Activated naive CD8-positive, alpha-beta T cell treated with anti-CD3 and anti-CD28 coated beads, Interleukin-2, amount 10 ng/mL, durations not matched to agents 7 days and 5 days (primary cell): ENCODE measurements at regions not wholly inside any gene's neighbourhood (a gene's known extent, or its start where the extent isn't known, plus 50 kb on each side); places are given as distances from the start of the nearest gene placed in this dataset.

Experiments
- ATAC-seq: fragments of 150-1000 bp; cut with Tn5 transposase; one replicate; pipeline ENCODE4 v1.10.0; 2021; ENCODE audit warnings: low read depth, moderate library complexity
- POLR2A ChIA-PET: fragments of 350-600 bp; sonication (Branson Sonifier 250); formaldehyde crosslinking; loops from one replicate; lab custom pipeline; 2021; ENCODE audit warnings: antibody characterized with exemption; lab: Charles Lee
- DNase-seq: peaks from one replicate; pipeline ENCODE4 v3.0.0; 2021
- H3K27ac Mint-ChIP-seq: one replicate; pipeline ENCODE4 v1.8.0; 2022; ENCODE audit warnings: mild to moderate bottlenecking, mixed read lengths
- H3K27me3 Mint-ChIP-seq: one replicate; pipeline ENCODE4 v1.8.0; 2022; ENCODE audit warnings: mild to moderate bottlenecking, moderate library complexity, mixed read lengths
- H3K36me3 Mint-ChIP-seq: one replicate; pipeline ENCODE4 v1.8.0; 2021; ENCODE audit warnings: mild to moderate bottlenecking, mixed read lengths
- H3K4me1 Mint-ChIP-seq: one replicate; pipeline ENCODE4 v1.8.0; 2021; ENCODE audit warnings: mixed read lengths
- H3K4me3 Mint-ChIP-seq: one replicate; pipeline ENCODE4 v1.8.0; 2022; ENCODE audit warnings: mild to moderate bottlenecking, moderate library complexity, mixed read lengths
- H3K9me3 Mint-ChIP-seq: one replicate; pipeline ENCODE4 v1.8.0; 2021; ENCODE audit warnings: mixed read lengths

GRCh38 chr1:199687321-199687720 lies 340.2 kb upstream of the NR5A2 start:
- POLR2A ChIA-PET: no interaction called here
- no peak overlapping the region for H3K27ac Mint-ChIP-seq
- no peaks in the 10 kb centered on the region for H3K36me3 Mint-ChIP-seq
- H3K4me1 Mint-ChIP-seq: no peaks in the 10 kb centered on the region
- no peak for DNase-seq
- peaks cover 27% of the 10 kb centered on the region for H3K27me3 Mint-ChIP-seq
- ATAC-seq: no peak
- no peaks in the 10 kb centered on the region for H3K9me3 Mint-ChIP-seq
- no peak overlapping the region for H3K4me3 Mint-ChIP-seq

GRCh38 chr1:199688133-199688676 lies 339.3 kb upstream of the NR5A2 start:
- ATAC-seq (no peak), DNase-seq (no peak)
- POLR2A ChIA-PET: no interaction called here
- no peak overlapping the region for H3K4me3 Mint-ChIP-seq
- H3K4me1 Mint-ChIP-seq: no peaks in the 10 kb centered on the region
- no peaks in the 10 kb centered on the region for H3K9me3 Mint-ChIP-seq
- no peaks in the 10 kb centered on the region for H3K36me3 Mint-ChIP-seq
- no peak overlapping the region for H3K27ac Mint-ChIP-seq
- peaks cover 29% of the 10 kb centered on the region for H3K27me3 Mint-ChIP-seq

DNA sequence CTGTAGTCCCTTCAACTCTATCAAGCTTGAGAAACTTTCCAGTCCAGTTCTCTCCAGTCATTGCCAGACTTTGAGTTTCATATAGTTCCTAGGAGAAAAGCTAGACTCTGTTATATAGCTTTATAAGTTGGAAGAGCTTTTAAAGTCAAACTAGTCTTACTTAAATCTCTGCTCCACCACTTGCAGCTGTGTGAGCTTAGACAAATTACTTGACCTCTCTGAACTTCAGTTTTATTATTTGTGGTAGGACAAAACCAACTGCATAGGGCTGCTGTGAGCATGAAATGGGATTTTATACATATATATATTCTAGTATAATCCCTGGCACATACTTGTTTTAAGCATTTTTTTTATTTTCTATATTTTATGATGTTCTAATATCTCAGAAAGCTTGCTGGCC lies 338.7 kb upstream of the NR5A2 start:
- no peaks in the 10 kb centered on the region for H3K36me3 Mint-ChIP-seq
- no peak overlapping the region for H3K27ac Mint-ChIP-seq
- POLR2A ChIA-PET: no interaction called here
- ATAC-seq (no peak), DNase-seq (no peak)
- H3K27me3 Mint-ChIP-seq: peaks cover 33% of the 10 kb centered on the region
- no peaks in the 10 kb centered on the region for H3K4me1 Mint-ChIP-seq
- no peak overlapping the region for H3K4me3 Mint-ChIP-seq
- no peaks in the 10 kb centered on the region for H3K9me3 Mint-ChIP-seq

- Mint-ChIP-seq H3K4me3 (no peak overlapping the region), H3K36me3 (no peaks in the 10 kb centered on the region), H3K27ac (no peak overlapping the region), H3K27me3 (peaks cover 41% of the 10 kb centered on the region), H3K9me3 (no peaks in the 10 kb centered on the region), H3K4me1 (no peaks in the 10 kb centered on the region)
- POLR2A ChIA-PET: interaction anchor here (0.6 kb wide), 1 partner anchor 14 kb away, joined by 3 read pairs; no protein-coding TSS in a partner anchor
- DNase-seq (no peak), ATAC-seq (no peak)
These were observed 337.0 kb upstream of the NR5A2 start for GRCh38 chr1:199690496-199690895.

DNA sequence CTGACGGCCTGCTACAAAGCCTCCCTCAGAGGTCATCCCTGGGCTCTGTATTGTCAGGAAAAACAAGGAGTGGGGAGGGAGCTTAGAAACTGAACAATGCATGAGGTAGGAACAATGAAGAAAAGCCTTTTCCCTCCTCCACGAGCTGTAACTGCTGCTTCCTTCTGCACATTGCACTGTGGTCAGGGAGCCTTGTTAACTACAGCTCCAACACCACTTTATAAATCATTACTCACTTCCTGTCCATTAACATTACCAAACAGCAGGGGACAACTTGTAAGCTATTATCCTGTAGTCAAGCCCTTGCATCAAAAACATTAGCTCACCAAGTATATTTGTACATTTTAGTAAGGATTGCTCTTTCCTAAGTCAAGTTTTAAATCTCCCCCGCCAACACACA lies 336.0 kb upstream of the NR5A2 start:
- no peak overlapping the region for H3K4me3 Mint-ChIP-seq
- no peaks in the 10 kb centered on the region for H3K9me3 Mint-ChIP-seq
- DNase-seq (no peak), ATAC-seq (no peak)
- no peaks in the 10 kb centered on the region for H3K4me1 Mint-ChIP-seq
- H3K27me3 Mint-ChIP-seq: peaks cover 45% of the 10 kb centered on the region
- POLR2A ChIA-PET: no interaction called here
- H3K27ac Mint-ChIP-seq: no peak overlapping the region
- no peaks in the 10 kb centered on the region for H3K36me3 Mint-ChIP-seq

DNA sequence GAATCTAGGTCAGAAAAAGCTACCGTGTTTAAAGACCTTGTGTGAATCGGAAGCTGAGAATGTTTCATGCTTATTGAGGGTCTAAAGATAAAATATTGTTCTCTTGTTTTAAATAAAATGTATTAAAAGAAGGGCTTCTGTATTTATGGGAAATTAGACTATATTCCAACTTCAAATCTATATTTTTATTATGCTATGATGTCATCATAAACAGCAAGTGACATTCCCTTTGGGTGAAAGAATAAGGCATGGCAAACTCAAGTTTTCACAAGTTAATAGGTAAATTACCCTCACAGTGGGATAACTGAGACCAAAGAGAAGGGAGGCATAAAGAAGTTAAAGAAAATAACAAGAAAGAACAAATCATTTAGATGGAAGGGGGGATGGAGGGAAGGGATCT lies 333.8 kb upstream of the NR5A2 start:
- peaks cover 48% of the 10 kb centered on the region for H3K27me3 Mint-ChIP-seq
- no peak overlapping the region for H3K27ac Mint-ChIP-seq
- POLR2A ChIA-PET: no interaction called here
- ATAC-seq (no peak), DNase-seq (no peak)
- H3K4me1 Mint-ChIP-seq: no peaks in the 10 kb centered on the region
- H3K4me3 Mint-ChIP-seq: no peak overlapping the region
- no peaks in the 10 kb centered on the region for H3K9me3 Mint-ChIP-seq
- no peaks in the 10 kb centered on the region for H3K36me3 Mint-ChIP-seq

GRCh38 chr1:199696225-199696624 lies 331.3 kb upstream of the NR5A2 start:
- Mint-ChIP-seq H3K4me1 (peaks cover 3% of the 10 kb centered on the region), H3K4me3 (no peak overlapping the region), H3K27ac (no peak overlapping the region), H3K27me3 (peaks cover 47% of the 10 kb centered on the region), H3K36me3 (no peaks in the 10 kb centered on the region), H3K9me3 (no peaks in the 10 kb centered on the region)
- DNase-seq (no peak), ATAC-seq (no peak)
- POLR2A ChIA-PET: no interaction called here

GRCh38 chr1:199698222-199698621 lies 329.3 kb upstream of the NR5A2 start:
- Mint-ChIP-seq H3K9me3 (no peaks in the 10 kb centered on the region), H3K27ac (no peak overlapping the region), H3K36me3 (no peaks in the 10 kb centered on the region), H3K4me1 (peaks cover 3% of the 10 kb centered on the region), H3K27me3 (peaks cover 44% of the 10 kb centered on the region), H3K4me3 (no peak overlapping the region)
- POLR2A ChIA-PET: no interaction called here
- no peak for DNase-seq
- ATAC-seq: no peak

DNA sequence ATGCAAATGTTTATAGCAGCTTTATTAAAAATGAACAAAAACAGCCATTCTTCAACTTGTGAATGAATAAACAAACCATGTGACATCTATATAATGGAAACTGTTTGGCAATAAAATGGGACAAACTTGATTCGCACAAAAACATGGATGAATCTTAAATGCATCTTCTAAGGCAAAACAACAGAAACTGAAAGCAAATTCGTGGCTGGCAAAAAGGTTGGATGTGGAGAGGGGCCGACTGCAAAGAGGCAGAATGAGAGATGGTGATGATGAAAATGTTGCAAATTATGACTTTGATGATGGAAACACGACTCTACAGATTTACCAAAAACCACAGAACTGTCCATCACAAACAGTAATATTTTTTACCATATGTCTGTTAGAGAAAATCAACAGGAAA lies 327.0 kb upstream of the NR5A2 start:
- DNase-seq (no peak), ATAC-seq (no peak)
- peaks cover 32% of the 10 kb centered on the region for H3K27me3 Mint-ChIP-seq
- no peaks in the 10 kb centered on the region for H3K36me3 Mint-ChIP-seq
- POLR2A ChIA-PET: no interaction called here
- no peak overlapping the region for H3K4me3 Mint-ChIP-seq
- H3K27ac Mint-ChIP-seq: no peak overlapping the region
- peaks cover 3% of the 10 kb centered on the region for H3K4me1 Mint-ChIP-seq
- no peaks in the 10 kb centered on the region for H3K9me3 Mint-ChIP-seq

DNA sequence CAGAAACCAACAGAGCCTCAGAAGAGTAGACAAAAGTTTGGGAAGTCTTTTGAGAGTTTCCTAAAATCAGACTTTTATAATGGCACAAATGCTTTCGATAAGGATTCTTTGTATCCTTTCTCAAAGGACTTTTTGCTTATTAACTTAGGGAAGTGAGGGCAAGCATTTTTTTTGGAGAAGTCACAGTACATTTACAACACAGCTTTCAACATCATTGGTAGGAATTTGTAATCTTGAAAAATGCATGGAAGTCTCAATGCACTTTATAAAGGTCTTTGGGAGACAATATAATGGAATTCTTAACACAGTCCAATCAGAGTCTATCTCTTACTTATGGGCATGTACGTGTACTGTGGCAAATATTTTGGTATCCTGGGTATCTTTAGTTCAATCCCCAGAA lies 325.8 kb upstream of the NR5A2 start:
- ATAC-seq (no peak), DNase-seq (no peak)
- POLR2A ChIA-PET: no interaction called here
- Mint-ChIP-seq H3K9me3 (no peaks in the 10 kb centered on the region), H3K4me1 (peaks cover 3% of the 10 kb centered on the region), H3K36me3 (no peaks in the 10 kb centered on the region), H3K4me3 (no peak overlapping the region), H3K27me3 (peaks cover 26% of the 10 kb centered on the region), H3K27ac (no peak overlapping the region)

DNA sequence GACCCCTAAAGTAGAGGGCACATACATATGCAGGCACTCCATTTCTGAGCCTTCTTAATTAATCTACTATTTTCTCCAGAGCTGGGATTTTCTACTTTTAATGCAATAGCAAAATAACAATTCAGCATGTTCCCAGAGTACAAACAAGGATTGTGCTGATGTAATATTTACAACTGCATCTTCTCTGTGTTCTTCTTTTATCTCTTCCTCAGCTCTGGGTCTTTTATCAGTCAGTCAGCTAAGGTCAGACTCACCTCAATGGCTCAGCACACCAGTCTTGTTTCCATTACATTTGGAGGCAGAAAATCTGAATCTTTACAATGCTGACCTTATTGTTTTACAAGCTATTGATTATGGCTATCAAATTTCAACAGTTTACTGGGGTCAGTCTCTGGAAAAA lies 323.3 kb upstream of the NR5A2 start:
- Mint-ChIP-seq H3K9me3 (no peaks in the 10 kb centered on the region), H3K27ac (no peak overlapping the region), H3K36me3 (no peaks in the 10 kb centered on the region), H3K4me1 (peaks cover 3% of the 10 kb centered on the region), H3K27me3 (peaks cover 14% of the 10 kb centered on the region), H3K4me3 (no peak overlapping the region)
- POLR2A ChIA-PET: no interaction called here
- no peak for ATAC-seq
- no peak for DNase-seq

- no peaks in the 10 kb centered on the region for H3K36me3 Mint-ChIP-seq
- POLR2A ChIA-PET: no interaction called here
- ATAC-seq: no peak
These were observed 321.7 kb upstream of the NR5A2 start for GRCh38 chr1:199705825-199706224.

DNA sequence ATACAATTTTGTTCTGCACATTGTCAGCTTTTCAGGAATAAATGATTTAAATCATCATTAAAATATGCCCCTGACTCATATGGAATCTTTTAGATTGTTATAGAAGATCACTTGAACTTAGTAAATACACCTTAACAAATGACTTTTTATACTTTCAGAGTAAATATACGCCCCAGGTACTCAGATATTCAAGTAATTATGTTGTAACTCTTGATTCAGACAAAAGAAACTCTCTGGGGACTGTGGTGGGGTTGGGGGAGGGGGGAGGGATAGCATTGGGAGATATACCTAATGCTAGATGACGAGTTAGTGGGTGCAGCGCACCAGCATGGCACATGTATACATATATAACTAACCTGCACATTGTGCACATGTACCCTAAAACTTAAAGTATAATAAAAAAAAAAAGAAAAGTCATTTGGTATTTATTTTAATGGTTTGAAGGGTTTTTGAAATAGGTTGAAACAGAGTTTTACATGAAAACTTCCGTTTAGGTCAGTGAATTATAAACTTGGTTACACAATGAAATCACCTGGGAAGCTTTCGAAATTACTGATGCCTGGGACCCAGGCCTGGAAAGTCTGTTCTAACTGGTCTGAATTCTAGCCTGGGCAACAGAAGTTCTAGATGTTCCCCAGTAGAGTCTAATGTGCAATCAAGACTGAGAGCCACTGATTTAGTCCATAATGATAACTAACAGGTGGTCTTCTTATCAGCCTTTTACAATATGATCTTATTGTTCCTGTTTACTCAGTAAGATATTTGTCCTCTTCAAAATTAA lies 320.5 kb upstream of the NR5A2 start:
- H3K9me3 Mint-ChIP-seq: peaks cover 8% of the 10 kb centered on the region
- no peaks in the 10 kb centered on the region for H3K36me3 Mint-ChIP-seq
- H3K27me3 Mint-ChIP-seq: peaks cover 13% of the 10 kb centered on the region
- H3K4me1 Mint-ChIP-seq: no peaks in the 10 kb centered on the region
- ATAC-seq (no peak), DNase-seq (no peak)
- POLR2A ChIA-PET: no interaction called here
- no peak overlapping the region for H3K27ac Mint-ChIP-seq
- no peak overlapping the region for H3K4me3 Mint-ChIP-seq

More at GRCh38 chr1:199705825-199706224, 321.7 kb upstream of the NR5A2 start:
- DNase-seq: no peak
- Mint-ChIP-seq H3K4me3 (no peak overlapping the region), H3K27ac (no peak overlapping the region), H3K9me3 (peaks cover 2% of the 10 kb centered on the region), H3K27me3 (peaks cover 14% of the 10 kb centered on the region), H3K4me1 (no peaks in the 10 kb centered on the region)

- peaks cover 16% of the 10 kb centered on the region for H3K27me3 Mint-ChIP-seq
- no peak overlapping the region for H3K27ac Mint-ChIP-seq
- peaks cover 16% of the 10 kb centered on the region for H3K9me3 Mint-ChIP-seq
- no peak overlapping the region for H3K4me3 Mint-ChIP-seq
- ATAC-seq (no peak), DNase-seq (no peak)
- no peaks in the 10 kb centered on the region for H3K36me3 Mint-ChIP-seq
- POLR2A ChIA-PET: no interaction called here
- H3K4me1 Mint-ChIP-seq: no peaks in the 10 kb centered on the region
These were observed 316.5 kb upstream of the NR5A2 start for GRCh38 chr1:199710974-199711373.
